ENCODE measurements at regions not wholly inside any gene's neighbourhood (a gene's known extent, or its start where the extent isn't known, plus 50 kb on each side); places are given as distances from the start of the nearest gene placed in this dataset.

- in situ Hi-C loops (cut with MboI; ENCODE audit: low pct_unique_long_range_greater_than_20kb, low sequenced_read_pairs, unreplicated experiment): loop anchor here (25.0 kb wide), 1 partner anchor 201 kb away; no protein-coding TSS in a partner anchor
- no peak for DNase-seq (ENCODE audit: low spot score)
- TF ChIP-seq CTCF (IDR thresholded peaks at IDR 0.05; ENCODE audit: extremely low read depth, insufficient read depth, missing control alignments): no peak
These were observed 93.1 kb upstream of the IKZF1 start for GRCh38 chr7:50211130-50212015.

DNA sequence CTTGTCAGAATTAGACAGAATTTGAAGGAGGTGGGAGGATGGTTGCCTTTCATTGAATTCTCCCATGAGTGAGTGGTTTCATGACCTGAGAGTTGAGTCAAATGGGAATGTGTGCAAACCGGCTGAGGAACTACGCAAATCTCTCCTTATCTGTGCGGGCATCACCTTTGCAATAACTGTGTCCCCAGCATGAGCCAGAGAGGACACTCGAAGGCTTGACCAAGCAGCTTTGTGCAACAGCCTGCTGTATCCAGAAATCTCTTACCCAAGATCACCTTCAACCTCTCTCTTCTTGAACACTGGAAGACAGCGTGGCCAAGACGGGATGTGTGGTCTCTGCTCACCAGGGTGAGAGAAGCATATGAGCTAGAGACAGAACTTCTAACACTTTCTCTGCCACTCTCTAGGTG is 93.8 kb upstream of the IKZF1 start:
- in situ Hi-C loops (cut with MboI; ENCODE audit: low pct_unique_long_range_greater_than_20kb, low sequenced_read_pairs, unreplicated experiment): loop anchor here (25.0 kb wide), 1 partner anchor 202 kb away; no protein-coding TSS in a partner anchor
- DNase-seq (ENCODE audit: low spot score): no peak
- TF ChIP-seq CTCF (IDR thresholded peaks at IDR 0.05; ENCODE audit: extremely low read depth, insufficient read depth, missing control alignments): no peak

- in situ Hi-C loops (cut with MboI; ENCODE audit: low pct_unique_long_range_greater_than_20kb, low sequenced_read_pairs, unreplicated experiment): loop anchor here (25.0 kb wide), 1 partner anchor 203 kb away; no protein-coding TSS in a partner anchor
- no peak for TF ChIP-seq CTCF (IDR thresholded peaks at IDR 0.05; ENCODE audit: extremely low read depth, insufficient read depth, missing control alignments)
- DNase-seq (ENCODE audit: low spot score): no peak
These were observed 94.9 kb upstream of the IKZF1 start for GRCh38 chr7:50209461-50210135.

GRCh38 chr7:50208378-50208982 is 96.0 kb upstream of the IKZF1 start:
- no peak for DNase-seq (ENCODE audit: low spot score)
- in situ Hi-C loops (cut with MboI; ENCODE audit: low pct_unique_long_range_greater_than_20kb, low sequenced_read_pairs, unreplicated experiment): loop anchor here (25.0 kb wide), 1 partner anchor 204 kb away; no protein-coding TSS in a partner anchor
- no peak for TF ChIP-seq CTCF (IDR thresholded peaks at IDR 0.05; ENCODE audit: extremely low read depth, insufficient read depth, missing control alignments)

DNA sequence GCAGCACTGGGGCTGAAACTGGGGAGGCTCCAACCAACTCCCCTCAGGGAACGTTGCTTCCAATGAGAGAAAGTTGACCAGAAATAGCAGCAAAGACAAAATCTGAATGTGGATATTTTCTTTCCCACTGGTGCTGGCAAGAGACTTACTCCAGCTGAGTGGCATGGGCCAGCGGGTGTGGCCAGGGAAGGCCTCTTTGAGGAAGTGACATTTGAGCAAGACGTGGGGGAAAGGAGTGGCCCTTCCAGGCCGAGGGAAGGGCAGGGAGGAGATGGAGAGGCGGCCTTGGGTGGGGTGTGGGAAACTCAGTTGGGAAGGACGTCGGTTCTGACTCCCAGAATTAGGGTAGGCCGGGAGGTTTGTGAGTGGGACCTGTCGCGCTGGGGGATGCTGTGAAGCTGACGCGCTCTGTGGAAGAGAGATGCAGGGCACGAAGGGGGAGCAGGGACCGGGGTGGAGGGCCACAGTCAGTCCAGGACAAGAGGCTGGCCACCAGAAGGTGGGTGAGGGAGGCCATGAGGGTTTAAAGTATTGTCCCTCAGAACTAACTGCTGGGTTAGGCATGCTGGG is 96.7 kb upstream of the IKZF1 start:
- no peak for TF ChIP-seq CTCF (IDR thresholded peaks at IDR 0.05; ENCODE audit: extremely low read depth, insufficient read depth, missing control alignments)
- no peak for DNase-seq (ENCODE audit: low spot score)
- in situ Hi-C loops (cut with MboI; ENCODE audit: low pct_unique_long_range_greater_than_20kb, low sequenced_read_pairs, unreplicated experiment): loop anchor here (25.0 kb wide), 1 partner anchor 205 kb away; no protein-coding TSS in a partner anchor

GRCh38 chr7:50207251-50207564 is 97.3 kb upstream of the IKZF1 start:
- DNase-seq (ENCODE audit: low spot score): no peak
- no peak for TF ChIP-seq CTCF (IDR thresholded peaks at IDR 0.05; ENCODE audit: extremely low read depth, insufficient read depth, missing control alignments)
- in situ Hi-C loops (cut with MboI; ENCODE audit: low pct_unique_long_range_greater_than_20kb, low sequenced_read_pairs, unreplicated experiment): loop anchor here (25.0 kb wide), 1 partner anchor 205 kb away; no protein-coding TSS in a partner anchor
